ENCODE measurements at regions not wholly inside any gene's neighbourhood (a gene's known extent, or its start where the extent isn't known, plus 50 kb on each side); places are given as distances from the start of the nearest gene placed in this dataset.
"Not testable (repeated sequence)": the region's sequence is repeated elsewhere in the genome, so short reads cannot be mapped to it uniquely, and the experiment has no call there.

DNA sequence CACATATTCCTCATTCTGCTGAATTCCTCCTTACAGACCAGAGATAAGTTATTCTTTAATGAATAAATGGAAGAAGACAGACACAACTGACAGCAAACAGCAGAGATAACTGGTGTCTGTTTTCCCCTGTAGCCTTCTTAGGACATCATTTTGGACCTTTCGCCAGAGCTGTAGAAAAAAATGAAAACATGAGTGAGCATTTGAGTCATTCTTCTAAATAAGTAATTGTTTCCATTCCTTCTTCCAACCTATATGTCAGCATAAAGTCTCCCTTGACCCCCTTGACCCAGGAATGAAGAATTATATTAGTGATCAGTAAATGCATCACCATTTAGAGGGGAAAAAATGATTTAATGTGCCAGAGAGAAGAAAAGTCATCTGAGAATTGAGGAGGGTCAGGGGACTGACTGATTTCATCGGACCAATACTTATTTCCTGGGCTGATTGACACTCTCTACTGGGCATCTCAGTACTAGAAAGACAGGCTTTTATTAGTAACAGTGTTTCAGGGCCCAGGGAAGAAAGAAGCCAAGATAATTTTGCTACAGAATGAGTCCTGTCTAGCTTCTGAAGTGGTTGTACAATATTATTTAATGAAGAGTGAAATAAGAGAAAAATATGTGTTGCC, 597.0 kb downstream of the PSAT1 start:
- no peaks in the 10 kb centered on the region for H3K4me1 Mint-ChIP-seq
- H3K36me3 Mint-ChIP-seq (ENCODE audit: low read depth): no peaks in the 10 kb centered on the region
- H3K4me3 Mint-ChIP-seq: no peak overlapping the region
- H3K27ac Mint-ChIP-seq: no peak overlapping the region
- peaks cover 3% of the 10 kb centered on the region for H3K9me3 Mint-ChIP-seq
- ATAC-seq (replicated peaks): no peak
- no peaks in the 10 kb centered on the region for H3K27me3 Mint-ChIP-seq

DNA sequence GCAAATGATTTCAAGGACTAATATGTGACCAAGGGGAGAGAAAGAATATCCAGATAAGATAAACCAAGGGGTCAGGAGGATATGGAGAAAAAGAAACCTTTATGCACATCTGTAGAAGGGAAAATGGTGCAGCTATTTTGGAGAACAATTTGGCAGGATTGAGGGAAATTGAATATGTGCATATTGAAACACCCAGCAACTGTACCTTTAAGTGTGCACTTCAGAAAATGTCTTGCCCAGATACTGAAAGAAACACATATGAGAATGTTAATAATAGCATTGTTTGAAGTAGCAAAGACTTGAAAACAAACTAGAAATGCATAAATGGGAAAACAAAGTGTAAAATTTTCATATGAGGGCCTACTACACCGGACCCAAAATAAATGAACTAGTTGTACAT, 599.6 kb downstream of the PSAT1 start:
- no peaks in the 10 kb centered on the region for H3K27me3 Mint-ChIP-seq
- no peak for ATAC-seq (replicated peaks)
- no peaks in the 10 kb centered on the region for H3K36me3 Mint-ChIP-seq (ENCODE audit: low read depth)
- H3K9me3 Mint-ChIP-seq: peaks cover 3% of the 10 kb centered on the region
- no peaks in the 10 kb centered on the region for H3K4me1 Mint-ChIP-seq
- no peak overlapping the region for H3K4me3 Mint-ChIP-seq
- H3K27ac Mint-ChIP-seq: no peak overlapping the region

DNA sequence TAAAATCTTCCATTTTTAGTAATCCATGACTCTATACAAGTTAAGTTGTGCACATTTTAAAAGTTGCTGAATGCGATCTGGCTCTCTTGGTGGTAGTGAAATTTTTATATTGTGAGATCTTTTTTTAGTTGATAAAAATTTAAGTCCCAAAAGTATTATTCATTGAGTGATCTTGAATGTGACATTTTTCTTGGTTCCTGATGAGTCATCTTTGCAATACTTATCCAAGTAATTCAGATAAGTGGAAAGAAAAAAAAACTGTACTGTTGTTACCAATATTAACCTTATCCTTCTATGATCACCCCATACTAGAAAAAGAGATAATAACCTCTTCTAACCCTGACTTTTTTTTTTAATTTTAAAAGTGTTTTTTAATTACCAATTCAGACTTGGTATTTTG, 601.3 kb downstream of the PSAT1 start:
- H3K27ac Mint-ChIP-seq: no peak overlapping the region
- no peak overlapping the region for H3K4me3 Mint-ChIP-seq

DNA sequence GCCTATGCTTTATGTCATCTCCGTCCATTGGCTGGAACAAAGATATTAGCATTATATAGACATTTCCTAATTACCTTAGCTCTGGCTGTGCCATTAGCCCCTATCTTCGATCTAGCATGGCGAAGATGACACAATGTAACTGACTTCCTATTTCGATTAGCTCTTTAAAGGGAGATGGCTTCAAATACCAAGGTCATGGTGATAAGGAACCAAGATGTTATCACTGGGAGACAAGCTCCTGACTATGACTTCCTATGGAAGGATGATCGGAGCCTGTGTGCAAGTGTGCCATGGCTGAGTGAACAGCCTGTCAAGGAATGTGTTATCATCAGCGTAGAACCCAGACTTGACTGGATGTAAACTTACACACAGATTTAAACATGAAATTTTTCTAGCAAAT, 602.1 kb downstream of the PSAT1 start:
- ATAC-seq (replicated peaks): no peak
- Mint-ChIP-seq H3K4me1 (no peaks in the 10 kb centered on the region), H3K27me3 (no peaks in the 10 kb centered on the region), H3K36me3 (ENCODE audit: low read depth) (no peaks in the 10 kb centered on the region), H3K4me3 (no peak overlapping the region), H3K9me3 (peaks cover 13% of the 10 kb centered on the region), H3K27ac (no peak overlapping the region)

More for the DNA sequence above, 601.3 kb downstream of the PSAT1 start:
- H3K4me1 Mint-ChIP-seq: no peaks in the 10 kb centered on the region
- no peaks in the 10 kb centered on the region for H3K36me3 Mint-ChIP-seq (ENCODE audit: low read depth)
- ATAC-seq (replicated peaks): no peak
- no peaks in the 10 kb centered on the region for H3K27me3 Mint-ChIP-seq
- peaks cover 10% of the 10 kb centered on the region for H3K9me3 Mint-ChIP-seq

DNA sequence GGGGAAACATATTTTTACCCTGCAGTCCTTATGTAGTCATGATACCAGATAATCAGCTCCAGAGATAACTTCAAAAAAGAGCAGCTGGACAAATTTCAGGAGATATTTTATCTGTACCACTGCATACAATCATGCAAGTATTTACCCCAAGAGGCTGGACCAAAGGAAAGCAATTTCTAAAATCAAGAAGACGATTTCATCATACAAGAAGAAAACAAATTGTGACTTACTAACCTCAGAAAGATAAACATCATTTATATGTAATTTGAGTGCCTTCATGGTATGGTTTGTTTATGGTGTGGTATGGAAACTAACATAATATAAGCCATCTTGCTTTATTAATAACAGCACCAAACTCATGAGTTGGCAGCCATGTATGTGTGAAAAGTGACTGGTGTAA, 603.6 kb downstream of the PSAT1 start:
- Mint-ChIP-seq H3K27ac (no peak overlapping the region), H3K4me3 (no peak overlapping the region), H3K36me3 (ENCODE audit: low read depth) (no peaks in the 10 kb centered on the region), H3K9me3 (peaks cover 14% of the 10 kb centered on the region), H3K4me1 (no peaks in the 10 kb centered on the region), H3K27me3 (no peaks in the 10 kb centered on the region)
- ATAC-seq (replicated peaks): no peak

DNA sequence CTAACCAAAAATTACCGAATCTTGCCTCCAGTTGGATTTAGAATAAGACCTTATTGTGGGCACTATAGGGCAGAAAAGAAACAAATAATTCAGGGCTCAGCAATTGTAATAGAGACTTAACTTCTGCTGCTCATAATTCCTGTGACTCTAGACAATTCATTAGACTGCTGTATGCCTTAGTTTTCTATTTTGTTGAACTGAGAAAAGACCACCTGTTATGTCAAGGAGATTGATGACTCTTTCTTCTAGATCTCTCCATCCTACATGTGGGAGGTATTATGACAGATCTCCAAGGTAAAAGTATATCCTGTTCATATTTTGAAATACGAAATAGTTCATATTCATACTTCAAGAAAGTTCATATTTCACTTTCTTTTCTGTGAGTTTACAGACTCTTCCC, 605.1 kb downstream of the PSAT1 start:
- no peak overlapping the region for H3K4me3 Mint-ChIP-seq
- H3K4me1 Mint-ChIP-seq: no peaks in the 10 kb centered on the region
- no peak for ATAC-seq (replicated peaks)
- no peaks in the 10 kb centered on the region for H3K36me3 Mint-ChIP-seq (ENCODE audit: low read depth)
- peaks cover 14% of the 10 kb centered on the region for H3K9me3 Mint-ChIP-seq
- no peak overlapping the region for H3K27ac Mint-ChIP-seq
- no peaks in the 10 kb centered on the region for H3K27me3 Mint-ChIP-seq

DNA sequence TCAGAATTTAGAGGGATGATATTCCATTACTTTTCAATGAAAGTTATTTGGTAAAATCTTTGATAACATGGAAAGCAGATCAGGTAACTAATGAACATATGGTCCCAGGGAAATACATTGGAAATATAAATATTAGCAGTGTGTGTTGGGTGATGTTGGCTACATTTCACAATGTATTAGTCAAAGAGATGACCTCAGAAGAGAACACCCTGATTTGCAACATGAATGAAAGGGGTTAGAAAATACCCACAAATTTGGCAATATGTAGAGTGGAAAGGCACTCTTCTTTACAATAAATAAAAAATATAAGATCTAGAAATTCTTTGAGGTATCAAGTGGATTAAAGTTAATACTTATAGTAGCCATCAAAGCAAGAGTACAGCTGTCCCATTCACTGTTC, 606.7 kb downstream of the PSAT1 start:
- Mint-ChIP-seq H3K36me3 (ENCODE audit: low read depth) (no peaks in the 10 kb centered on the region), H3K4me1 (no peaks in the 10 kb centered on the region), H3K27ac (no peak overlapping the region), H3K27me3 (no peaks in the 10 kb centered on the region), H3K9me3 (peaks cover 11% of the 10 kb centered on the region), H3K4me3 (no peak overlapping the region)
- ATAC-seq (replicated peaks): no peak

- no peak overlapping the region for H3K4me3 Mint-ChIP-seq
- no peaks in the 10 kb centered on the region for H3K36me3 Mint-ChIP-seq (ENCODE audit: low read depth)
- no peaks in the 10 kb centered on the region for H3K27me3 Mint-ChIP-seq
- peaks cover 14% of the 10 kb centered on the region for H3K9me3 Mint-ChIP-seq
- no peak for ATAC-seq (replicated peaks)
- H3K27ac Mint-ChIP-seq: no peak overlapping the region
- H3K4me1 Mint-ChIP-seq: no peaks in the 10 kb centered on the region
Measured at GRCh38 chr9:78904686-78905085, 607.8 kb downstream of the PSAT1 start.

GRCh38 chr9:78905387-78905786, 608.5 kb downstream of the PSAT1 start:
- Mint-ChIP-seq H3K4me1 (no peaks in the 10 kb centered on the region), H3K27ac (no peak overlapping the region), H3K9me3 (peaks cover 15% of the 10 kb centered on the region), H3K4me3 (no peak overlapping the region), H3K27me3 (no peaks in the 10 kb centered on the region), H3K36me3 (ENCODE audit: low read depth) (no peaks in the 10 kb centered on the region)
- no peak for ATAC-seq (replicated peaks)

DNA sequence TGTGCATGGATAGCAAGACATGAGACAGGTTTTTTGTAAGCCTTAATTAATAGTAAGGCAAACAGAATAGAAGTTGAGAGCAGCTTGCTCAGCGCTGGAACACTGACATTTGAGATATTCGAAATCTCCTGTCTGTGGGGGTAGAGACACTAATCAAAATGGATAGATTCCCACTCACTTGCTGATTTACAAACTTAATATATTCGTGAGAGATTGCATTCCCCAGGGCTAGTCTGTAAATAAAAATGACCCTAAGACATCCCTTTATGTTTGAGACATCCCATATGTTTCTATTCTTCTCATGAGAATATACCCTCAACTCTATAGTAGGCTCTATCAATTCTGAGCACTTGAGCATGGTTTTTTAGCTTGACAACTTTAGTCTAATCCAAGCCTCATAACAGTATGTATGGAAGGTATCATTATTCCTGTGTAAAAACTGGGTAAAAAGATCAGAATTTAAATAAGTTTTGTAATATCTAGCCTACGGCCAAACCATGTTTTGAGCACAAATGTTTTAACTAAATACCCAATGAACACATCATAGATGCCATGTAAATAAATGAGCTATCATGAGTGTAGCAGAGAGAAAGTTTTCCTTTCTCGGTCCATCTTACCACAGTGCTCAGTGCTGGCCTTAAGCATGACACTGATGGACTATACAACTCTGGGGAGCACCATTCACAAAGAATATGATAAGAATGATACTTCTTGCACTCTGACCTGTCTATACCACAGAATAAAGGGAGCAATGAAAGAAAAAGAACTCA, 609.2 kb downstream of the PSAT1 start:
- Mint-ChIP-seq H3K9me3 (peaks cover 15% of the 10 kb centered on the region), H3K4me1 (no peaks in the 10 kb centered on the region), H3K36me3 (ENCODE audit: low read depth) (no peaks in the 10 kb centered on the region), H3K27ac (no peak overlapping the region), H3K27me3 (no peaks in the 10 kb centered on the region), H3K4me3 (no peak overlapping the region)
- ATAC-seq (replicated peaks): no peak

DNA sequence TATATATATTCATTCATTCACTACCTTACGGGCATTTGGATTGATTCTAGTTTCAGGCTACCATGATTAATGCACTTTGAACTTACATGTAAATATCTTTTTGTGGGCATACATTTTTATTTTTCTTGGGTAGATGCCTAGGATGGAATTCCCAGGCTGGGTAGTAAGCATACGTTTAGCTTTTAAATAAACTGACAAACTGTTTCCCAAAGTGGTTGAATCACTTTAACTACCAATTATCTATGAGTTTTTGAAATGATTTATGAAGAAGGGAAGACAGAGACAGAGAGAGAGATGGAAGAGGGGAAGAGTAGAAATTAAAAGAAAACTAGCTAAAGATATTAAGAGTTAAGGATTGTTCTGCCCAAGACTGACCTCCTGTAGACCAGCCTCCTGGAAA, 612.6 kb downstream of the PSAT1 start:
- H3K36me3 Mint-ChIP-seq (ENCODE audit: low read depth): no peaks in the 10 kb centered on the region
- H3K27me3 Mint-ChIP-seq: no peaks in the 10 kb centered on the region
- no peaks in the 10 kb centered on the region for H3K4me1 Mint-ChIP-seq
- H3K27ac Mint-ChIP-seq: no peak overlapping the region
- no peak overlapping the region for H3K4me3 Mint-ChIP-seq
- ATAC-seq (replicated peaks): no peak
- H3K9me3 Mint-ChIP-seq: peaks cover 3% of the 10 kb centered on the region

- not testable (repeated sequence) for H3K36me3 Mint-ChIP-seq (ENCODE audit: low read depth); H3K27me3 Mint-ChIP-seq; H3K4me3 Mint-ChIP-seq; H3K9me3 Mint-ChIP-seq; ATAC-seq (replicated peaks); H3K27ac Mint-ChIP-seq; H3K4me1 Mint-ChIP-seq
Measured at GRCh38 chr9:78916884-78917283, 620.0 kb downstream of the PSAT1 start.

DNA sequence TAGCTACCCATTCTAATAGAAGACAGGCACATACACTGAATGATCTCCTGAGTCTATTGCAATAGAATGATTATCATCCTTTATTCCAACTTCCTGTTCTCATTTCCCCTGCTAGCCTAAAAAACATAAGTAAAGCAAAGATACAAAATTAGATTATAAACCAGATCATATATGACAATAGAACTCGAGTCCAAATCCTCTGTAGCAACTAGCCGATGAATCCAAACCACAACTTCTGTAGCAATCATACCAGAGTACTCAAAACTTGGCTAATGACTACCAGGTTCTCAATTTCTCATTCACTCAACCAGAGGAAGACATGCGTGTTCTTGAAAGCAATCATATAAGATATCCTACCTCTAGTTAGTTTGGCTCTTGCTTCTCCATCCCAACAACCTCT, 622.1 kb downstream of the PSAT1 start:
- no peak for ATAC-seq (replicated peaks)
- no peaks in the 10 kb centered on the region for H3K4me1 Mint-ChIP-seq
- no peak overlapping the region for H3K27ac Mint-ChIP-seq
- no peaks in the 10 kb centered on the region for H3K27me3 Mint-ChIP-seq
- no peaks in the 10 kb centered on the region for H3K36me3 Mint-ChIP-seq (ENCODE audit: low read depth)
- H3K9me3 Mint-ChIP-seq: peaks cover 8% of the 10 kb centered on the region
- H3K4me3 Mint-ChIP-seq: no peak overlapping the region

DNA sequence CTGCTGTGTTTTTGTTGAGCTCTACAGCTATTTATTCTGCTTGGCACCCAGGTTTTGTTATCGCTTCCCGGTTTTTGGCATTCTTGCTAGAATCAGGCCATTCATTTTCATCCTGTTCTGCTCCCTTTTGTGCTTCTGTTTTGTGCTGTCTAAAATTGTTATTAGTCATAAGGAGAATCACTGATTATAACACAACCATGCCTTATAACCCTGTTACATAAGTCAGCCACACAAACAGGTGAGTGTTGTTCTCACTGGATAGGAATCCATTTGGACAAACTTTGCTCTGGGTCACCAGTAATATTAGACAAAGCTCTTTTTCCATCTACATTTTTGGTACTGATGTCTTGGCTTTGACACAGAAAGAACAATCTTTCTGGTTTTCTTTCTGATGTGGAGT, 622.8 kb downstream of the PSAT1 start:
- Mint-ChIP-seq H3K4me1 (no peaks in the 10 kb centered on the region), H3K27ac (no peak overlapping the region), H3K27me3 (no peaks in the 10 kb centered on the region), H3K36me3 (ENCODE audit: low read depth) (no peaks in the 10 kb centered on the region), H3K4me3 (no peak overlapping the region), H3K9me3 (peaks cover 8% of the 10 kb centered on the region)
- no peak for ATAC-seq (replicated peaks)

DNA sequence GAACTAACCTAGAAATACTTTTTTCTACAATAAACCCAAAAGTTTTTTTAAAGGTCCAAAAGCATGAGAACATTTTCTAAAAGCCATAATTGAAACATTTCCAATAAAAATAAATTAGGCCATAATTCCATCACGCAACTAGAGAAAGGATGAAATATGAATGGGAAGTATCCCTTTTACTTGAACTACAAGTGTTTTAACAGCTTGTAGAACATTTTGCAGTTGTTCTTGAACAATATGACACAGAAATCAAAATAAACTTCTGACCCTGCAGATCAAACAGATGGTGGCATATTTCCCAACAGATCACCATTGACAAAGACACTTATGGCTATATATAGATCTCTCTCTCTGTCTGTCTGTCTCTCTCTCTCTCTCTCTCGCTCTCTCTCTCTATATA, 624.4 kb downstream of the PSAT1 start:
- Mint-ChIP-seq H3K4me3 (no peak overlapping the region), H3K4me1 (no peaks in the 10 kb centered on the region), H3K36me3 (ENCODE audit: low read depth) (no peaks in the 10 kb centered on the region), H3K27me3 (no peaks in the 10 kb centered on the region), H3K9me3 (peaks cover 8% of the 10 kb centered on the region), H3K27ac (no peak overlapping the region)
- ATAC-seq (replicated peaks): no peak
